GM12892 (cell line): ENCODE measurements at regions not wholly inside any gene's neighbourhood (a gene's known extent, or its start where the extent isn't known, plus 50 kb on each side); places are given as distances from the start of the nearest gene placed in this dataset.

Experiments used
- POLR2A ChIP-seq: IDR thresholded peaks from 2 replicates; pipeline ENCODE4 v1.6.1; 2011; ENCODE audit warnings: low read depth, low read length, control low read depth
- POLR2AphosphoS5 ChIP-seq: IDR thresholded peaks from 2 replicates; pipeline ENCODE4 v1.6.1; 2011; ENCODE audit warnings: low read depth, low read length, control low read depth

- TF ChIP-seq POLR2A, result no peak
- no peak for TF ChIP-seq POLR2AphosphoS5
These were observed 522.0 kb downstream of the MBD2 start for GRCh38 chr18:53702480-53702879.
